ENCODE measurements at regions not wholly inside any gene's neighbourhood (a gene's known extent, or its start where the extent isn't known, plus 50 kb on each side); places are given as distances from the start of the nearest gene placed in this dataset.

DNA sequence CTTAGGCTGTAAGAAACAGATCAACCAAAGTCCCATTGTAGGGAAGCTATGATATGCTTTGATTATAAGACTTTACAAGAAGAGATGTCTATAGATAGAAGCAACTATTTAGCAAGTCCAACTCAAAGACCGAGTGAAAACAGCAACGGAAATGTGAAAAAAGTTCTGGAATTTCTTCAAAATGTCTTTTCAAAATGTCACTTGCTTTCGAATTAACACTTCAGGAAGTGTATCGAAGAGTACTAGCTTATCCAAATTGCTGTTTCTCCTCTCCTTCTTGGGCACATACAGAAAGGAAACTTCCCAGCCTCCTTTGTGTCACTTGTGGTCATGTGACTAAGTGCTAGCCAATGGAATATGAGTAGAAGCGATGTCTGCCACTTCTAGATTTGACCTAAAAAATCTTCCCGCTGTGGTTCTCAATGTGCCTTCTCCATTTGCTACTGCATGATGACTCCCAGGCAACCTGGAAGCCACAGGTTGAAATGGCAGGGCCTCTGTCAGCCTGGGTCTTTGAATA is 89.9 kb downstream of the TSEN15 start:
- no peak for DNase-seq (ENCODE audit: low read depth)

DNA sequence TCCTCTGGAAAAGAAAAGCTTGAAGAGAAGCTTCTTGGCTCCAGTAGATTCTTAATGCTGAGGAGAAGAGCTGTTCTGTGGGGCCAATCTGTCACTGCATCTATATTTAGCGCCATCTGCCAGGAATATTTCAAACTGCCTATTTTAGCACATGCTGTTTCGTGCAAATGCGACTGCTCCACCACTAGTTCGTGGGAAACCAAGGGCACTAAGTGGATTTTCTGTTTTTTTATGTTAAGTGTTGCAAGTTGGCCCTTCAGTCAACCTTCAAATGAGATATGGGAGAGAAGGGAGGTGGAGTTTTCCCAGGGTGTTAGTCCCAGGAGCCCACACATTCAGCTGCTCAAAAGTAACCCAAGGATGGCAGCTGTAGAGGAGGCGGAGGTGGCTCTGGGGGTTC is 91.9 kb downstream of the TSEN15 start:
- no peak for DNase-seq (ENCODE audit: low read depth)

DNA sequence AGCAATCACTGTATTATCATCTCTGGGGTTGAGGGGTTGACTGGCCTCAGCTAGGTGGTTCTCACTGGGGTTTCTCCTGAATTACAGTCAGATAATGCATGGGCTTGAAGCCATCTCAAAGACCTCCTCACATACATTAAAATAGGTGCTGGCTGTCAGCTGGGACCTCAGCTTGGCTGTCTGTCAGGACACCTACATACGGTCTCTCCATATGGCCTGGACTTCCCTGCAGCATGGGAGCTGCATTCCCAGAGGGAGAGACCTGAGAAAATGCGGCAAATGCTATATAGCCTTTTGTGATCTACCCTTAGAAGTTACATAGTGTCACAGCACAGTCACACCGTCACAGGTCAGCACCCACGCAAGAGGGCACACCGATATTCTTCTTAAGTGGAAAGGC is 93.6 kb downstream of the TSEN15 start:
- DNase-seq (ENCODE audit: low read depth), result no peak

DNA sequence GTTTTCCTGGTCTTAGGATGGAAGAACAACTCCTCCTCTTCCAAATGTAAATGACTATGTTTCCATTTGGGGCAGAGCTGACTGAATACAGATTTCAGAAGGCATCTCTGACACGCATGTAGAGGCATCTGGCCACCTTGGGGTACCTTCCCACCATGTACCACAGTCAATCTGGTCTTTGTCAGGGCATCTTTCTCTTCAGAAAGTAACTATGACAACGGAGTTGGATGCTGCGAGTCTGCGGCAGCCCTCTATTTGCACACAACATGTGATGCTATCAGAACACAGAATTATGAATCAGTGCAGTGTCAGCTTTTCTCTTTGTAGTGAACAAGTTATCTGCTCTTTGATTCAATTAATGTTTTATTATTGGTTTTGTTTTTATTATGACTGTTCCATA is 94.7 kb downstream of the TSEN15 start:
- DNase-seq (ENCODE audit: low read depth), result no peak

DNA sequence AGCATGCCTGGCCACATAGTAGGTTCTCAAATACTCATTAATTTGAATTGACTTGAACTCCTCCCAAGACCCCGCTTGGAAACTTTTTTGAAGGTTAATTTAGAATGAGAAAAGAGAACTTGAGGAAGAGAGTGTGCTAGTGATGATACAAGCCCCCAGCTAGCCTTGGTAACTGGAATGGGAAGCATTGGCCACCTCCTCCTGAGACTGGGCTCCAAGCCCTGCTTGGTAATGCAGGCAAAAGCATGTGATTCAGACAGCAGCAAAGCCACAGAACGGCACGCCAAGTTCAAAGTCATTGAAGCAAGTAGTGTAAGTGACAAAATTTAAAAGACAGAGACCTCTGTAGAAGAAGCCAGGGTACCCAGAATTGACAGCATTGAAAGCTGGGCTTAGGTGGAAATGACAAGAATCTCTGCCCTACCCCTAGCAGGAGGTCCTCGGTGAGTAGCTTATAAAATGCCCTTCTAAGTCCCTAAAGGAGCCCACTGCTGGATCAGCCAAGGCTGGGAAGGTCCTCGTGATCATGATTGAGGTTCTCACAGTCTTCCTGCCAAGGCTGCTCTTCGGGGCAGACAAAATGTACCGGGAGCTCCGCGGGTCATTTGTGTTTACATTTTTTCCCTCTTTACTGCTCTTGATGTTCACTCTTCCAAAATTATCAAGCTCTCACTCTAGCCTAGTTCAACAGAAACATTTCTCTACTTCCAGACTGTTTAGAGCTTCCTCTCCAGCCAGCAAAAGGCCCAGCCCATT is 99.4 kb downstream of the TSEN15 start:
- DNase-seq (ENCODE audit: low read depth), result no peak

DNA sequence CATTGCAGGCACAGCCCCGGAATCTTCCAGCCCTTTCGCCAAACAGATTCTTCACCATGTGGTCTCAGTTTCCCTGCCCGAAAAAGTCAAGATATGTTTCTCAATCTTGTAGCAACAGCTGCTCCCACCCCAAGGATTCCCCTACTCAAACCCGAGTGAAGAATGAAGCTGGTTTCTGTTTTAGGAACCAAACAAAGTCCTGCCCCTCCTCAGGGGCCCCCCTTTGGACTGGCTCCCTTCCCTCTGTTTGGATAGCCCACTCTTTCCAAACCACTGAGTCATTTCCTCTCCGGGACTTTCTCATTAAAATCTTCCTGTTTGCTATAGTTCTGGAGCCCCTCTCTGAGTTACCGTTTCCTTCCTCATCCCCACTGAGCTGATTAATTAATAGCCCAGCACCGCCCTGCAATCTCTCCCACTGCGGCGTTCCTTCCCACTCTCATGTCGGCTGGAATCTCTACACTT is 100.9 kb downstream of the TSEN15 start:
- no peak for DNase-seq (ENCODE audit: low read depth)

DNA sequence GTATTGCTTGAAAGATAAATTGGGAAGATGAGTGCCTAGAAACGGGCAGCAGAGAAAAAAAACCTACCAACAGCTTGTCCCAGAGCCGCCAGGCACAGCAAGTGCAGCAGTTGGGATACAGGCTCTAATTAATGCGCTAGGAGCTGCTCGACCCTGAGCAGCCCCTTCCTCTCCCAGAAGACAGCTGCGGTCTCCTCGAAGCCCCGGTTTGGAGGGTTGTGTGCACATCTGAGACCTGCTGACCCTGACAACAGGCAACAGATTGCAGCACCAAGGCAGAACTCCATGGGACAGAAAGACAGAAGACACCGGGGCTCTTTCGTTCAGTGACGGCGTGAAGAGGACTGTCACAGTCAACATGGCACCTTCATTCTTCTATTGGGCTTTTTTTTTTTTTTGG is 101.4 kb downstream of the TSEN15 start:
- DNase-seq (ENCODE audit: low read depth), result no peak

DNA sequence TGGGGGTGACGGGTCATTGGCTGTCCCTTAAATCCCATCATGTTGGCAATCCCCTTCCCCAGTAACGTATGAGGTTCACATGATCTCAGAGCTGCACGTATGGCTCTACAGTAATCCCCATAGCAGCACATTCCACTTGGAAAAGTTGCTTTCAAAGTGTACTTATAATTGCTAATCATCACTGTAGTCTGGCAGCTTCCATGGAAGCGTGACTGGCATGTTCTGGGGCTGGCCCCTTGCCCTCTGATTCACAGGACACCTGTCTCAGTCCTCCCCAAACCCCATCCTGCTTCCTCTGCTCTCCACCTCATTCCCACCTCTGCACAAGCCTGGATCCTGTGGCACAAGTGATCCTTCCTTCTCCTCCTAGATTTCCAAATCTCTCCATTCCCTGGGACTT is 102.2 kb downstream of the TSEN15 start:
- DNase-seq (ENCODE audit: low read depth), result no peak

DNA sequence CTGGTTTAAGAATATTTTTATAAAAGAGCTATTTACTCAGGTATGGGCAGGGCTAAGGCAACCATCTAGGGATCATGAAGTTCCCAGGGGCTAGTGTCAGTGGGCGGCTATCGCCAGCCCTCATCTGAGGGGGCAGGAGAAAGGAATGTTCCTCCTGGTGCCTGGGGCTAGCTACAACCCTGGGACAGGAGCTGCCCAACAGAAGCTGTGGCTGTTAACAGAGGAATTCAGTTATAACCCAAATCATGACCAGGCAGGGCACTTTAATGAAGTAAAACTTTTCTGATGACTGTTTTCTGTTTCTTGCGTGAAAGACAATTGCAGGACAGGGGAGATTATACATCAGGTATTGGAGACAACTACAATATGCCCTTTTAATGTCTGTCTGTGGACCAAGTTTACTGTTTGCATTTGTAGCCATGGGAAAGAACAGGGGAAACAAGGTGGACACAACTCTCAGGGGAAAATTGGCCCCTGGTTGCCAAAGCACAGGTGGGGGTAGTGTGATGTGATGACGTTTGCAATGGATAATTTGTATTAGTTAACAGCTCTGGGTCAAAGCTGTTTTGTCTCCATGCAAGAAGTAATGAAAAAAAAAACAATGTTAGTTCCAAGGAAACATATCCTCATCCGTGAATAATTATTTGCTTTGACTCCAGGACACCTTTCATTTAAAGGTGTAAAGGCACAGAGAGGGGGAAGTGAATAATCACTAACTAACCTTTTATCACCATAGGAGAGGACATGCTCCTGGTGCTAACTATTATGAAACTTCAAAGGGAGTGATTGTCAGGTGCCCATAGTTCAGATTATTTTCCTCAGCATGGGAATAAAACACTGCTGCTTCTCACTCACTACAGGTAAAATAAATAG is 105.2 kb downstream of the TSEN15 start:
- DNase-seq (ENCODE audit: low read depth), result no peak

DNA sequence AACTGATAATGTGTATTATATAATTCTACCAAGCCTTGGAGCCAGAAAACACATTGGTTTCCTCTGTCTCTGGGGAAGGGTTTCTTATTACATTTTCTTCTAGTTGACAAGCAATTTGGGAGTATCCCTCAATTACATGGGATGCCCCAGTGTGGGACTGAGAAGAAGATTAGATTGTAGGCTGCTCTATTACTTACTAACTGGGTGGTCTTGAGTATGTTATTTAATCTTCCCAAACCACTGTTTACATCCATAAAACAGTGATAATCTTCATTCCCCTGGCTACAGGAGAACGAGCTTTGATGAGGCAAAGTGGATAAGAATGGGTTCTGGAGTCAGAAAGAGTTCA is 105.8 kb downstream of the TSEN15 start:
- DNase-seq (ENCODE audit: low read depth), result no peak

DNA sequence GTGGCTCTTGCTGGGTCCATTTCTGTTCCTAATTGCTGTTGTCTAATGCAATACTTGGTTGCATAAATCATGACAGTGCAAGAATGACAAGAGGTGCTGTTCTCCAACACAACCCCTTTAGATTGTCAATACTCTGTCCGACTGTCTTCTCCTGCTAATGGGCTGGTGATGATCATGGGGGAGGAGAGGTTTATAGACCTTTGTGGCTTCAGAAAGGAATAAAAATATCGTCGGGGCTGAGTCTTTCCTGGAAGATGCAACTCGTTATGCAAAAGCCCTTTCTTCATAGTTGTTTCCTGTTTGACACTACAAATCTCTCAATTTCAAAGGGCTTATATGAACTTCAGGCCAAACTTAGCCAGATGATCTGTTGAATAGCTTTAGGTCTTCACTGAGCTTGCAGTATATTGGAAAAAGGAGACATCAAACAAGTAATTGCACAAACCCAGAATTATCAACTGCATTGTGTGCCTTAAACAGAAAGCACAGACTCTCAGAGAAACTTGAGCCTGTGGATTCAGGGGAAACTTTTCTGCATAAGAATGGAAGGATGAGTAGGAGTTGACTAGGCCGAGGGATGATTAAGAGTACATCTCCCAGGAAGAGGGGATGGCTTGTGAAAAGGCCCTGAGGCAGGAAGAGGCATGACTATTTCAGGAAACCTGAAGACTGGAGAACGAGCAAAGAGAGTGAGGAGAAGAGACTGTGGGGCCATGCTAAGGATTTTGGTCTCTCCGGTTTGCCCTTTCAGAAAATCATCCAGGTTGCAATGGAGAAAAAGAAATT is 107.6 kb downstream of the TSEN15 start:
- no peak for DNase-seq (ENCODE audit: low read depth)

DNA sequence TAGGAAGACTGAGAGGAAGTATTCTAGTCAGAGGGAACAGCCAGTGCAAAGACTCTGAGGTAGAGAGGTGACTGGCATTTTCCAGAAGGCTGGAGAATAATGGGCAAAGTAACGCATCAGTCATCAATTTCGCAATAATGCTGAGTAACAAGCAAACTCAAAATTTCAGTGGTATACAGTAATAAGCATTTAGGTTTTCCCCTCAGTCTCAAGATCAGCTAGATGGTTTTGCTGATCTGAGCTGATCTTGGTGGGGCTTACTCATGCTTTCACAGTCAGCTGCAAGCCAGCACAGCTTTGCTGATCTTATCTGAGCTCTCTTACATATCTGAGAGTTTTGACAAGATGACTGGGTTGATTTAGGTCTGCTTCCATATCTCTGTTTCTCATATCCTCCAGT is 108.7 kb downstream of the TSEN15 start:
- no peak for DNase-seq (ENCODE audit: low read depth)

DNA sequence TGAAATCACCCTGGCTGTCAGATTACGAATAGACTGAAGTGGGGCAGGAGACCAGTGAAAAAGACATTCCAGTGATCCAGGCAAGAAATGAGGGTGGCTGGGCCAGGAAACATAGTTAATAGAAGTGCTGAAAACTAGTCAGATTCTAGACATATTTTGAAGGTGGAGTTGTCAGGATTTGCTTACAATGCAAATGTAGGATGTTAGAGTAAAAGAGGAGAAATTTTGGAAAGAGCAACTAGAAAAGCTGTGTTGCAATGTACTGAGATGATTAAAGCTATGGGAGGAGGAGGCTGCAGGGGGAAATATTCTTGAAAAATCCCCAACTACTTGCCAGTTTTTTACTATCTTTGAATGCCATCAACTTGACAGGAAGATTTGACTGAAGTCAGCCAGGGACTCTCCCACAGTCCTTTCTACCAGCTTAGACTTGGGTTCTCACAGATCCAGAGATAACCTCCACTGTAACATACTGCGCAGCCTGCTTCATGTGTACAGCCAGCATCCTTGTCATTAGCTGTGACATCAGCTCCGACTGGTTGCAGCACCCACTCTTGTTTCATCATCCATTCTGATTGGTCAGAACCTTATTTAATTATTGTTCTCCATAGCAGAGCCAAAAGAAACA is 109.7 kb downstream of the TSEN15 start:
- no peak for DNase-seq (ENCODE audit: low read depth)

DNA sequence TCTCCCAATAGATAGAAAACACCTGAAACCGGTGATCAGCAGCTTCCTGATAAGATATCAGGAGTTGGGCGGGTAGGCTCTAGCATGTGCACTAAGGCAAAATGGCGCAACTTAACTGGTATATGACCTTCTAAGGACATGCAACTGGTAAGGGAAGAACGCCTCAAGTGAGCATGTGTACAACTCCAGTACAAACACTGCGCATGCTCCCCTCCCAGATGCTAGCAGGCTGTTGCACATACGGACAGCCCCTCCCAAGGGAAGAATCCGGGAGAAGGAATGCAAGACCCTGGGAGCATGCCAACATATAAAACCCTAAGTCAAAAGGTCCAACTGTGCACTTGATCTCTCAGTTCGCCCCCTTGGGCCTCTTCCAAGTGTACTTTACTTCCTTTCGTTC is 110.8 kb downstream of the TSEN15 start:
- DNase-seq (ENCODE audit: low read depth), result no peak

DNA sequence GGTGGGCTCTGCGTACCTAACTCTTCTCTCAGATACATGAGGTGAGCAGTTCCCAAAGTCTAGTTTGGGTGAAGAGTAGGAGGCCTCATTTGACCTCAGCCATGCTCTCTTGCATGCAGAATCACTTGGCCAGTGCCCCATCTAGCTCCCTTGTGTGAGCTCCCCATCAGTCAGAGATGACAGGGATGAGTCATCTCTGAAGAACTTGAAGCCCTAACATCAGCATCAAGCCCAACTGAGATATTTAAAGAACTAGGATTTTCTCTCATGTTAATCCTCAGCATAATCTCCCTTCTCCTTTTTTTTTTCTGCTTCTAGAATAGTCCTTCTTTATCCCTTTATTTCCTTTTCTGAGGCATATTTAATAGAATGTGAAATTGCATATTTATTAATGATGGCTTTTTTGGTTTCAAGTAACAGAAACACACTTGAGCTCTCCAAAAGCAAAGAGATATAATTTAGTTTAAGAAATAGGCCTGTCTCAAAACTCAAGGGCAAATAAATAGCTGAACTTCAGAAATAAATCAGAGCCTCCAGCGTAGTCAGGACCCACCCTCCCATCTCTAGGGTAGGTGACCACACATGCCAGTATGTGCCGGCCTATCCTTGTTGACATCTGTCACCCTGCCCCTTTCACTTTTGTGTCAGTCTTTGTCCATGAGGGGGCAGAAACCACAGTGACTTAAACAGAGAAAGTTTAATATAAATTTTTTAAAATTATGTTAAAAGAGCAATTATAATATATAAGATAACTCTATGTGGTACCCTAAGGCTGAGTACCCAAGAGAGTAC is 112.3 kb downstream of the TSEN15 start:
- DNase-seq (ENCODE audit: low read depth), result no peak

DNA sequence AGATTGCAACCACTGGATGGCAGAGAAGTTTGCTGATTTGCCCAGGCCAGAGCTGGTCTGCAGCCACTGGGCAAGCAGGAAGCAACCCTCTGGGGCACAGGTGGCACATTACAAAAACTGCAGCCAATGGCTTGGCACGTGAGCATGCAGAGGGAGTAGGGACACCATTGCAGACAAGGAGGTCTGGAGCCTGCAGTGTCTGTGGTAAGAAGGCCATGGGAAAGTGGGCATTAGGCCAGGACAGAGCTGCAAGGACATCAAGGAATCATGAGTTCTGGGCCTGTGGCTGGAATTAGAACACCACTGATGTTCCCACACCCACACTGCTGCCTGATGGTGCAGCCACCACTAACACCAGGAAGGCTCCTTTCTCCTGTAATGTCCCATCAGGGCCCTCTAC is 113.0 kb downstream of the TSEN15 start:
- DNase-seq (ENCODE audit: low read depth), result no peak

DNA sequence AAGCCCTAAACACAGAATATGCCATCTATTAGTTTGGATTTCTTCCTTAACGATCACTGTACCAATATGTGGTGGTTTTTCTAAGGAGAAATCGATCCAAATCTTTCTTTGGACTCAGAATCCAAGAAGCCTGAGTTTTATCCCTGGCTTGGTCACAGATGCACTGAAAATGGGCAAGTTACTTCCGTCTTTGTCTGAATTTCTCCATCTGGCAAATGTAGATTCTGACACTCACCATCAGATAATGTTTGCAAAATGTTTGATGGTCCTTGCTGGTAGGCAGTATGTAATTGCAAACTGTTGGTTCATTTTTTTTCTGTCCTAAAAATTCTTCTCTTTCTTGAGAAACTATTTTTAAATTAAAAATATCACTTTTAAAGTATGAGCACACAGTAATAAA is 115.0 kb downstream of the TSEN15 start:
- no peak for DNase-seq (ENCODE audit: low read depth)

DNA sequence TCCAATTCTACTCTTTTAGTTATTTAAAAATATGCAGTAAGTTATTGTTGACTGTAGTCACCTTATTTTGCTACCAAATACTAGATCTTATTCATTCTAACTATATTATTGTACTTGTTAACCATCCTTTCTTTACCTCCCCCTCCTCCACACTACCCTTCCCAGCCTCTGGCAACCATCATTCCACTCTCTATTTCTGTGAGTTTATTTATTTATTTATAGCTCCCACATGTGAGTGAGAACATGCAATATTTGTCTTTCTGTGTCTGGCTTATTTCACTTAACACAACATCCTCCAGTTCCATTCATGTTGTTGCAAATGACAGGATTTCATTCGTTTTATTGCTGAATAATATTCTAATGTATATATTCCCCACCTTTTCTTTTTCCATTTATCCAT is 115.8 kb downstream of the TSEN15 start:
- DNase-seq (ENCODE audit: low read depth), result no peak

DNA sequence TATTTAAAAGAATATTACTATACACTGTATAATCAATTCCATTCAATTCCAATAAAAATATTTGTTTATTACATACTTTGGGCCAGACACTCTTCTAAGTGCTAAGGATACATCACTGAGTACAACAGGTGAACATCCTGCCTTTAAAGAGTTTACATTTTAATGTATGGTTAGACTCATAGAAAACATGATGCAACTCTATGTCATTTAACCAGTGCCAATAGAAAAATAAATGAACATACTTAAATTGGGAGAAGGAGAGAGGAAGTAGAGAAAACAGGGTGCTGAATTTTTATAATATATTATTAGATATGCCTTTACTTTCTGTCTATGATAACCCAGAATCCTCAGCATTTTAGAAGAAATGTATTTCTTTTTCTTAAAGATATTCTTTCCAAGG is 119.2 kb downstream of the TSEN15 start:
- no peak for DNase-seq (ENCODE audit: low read depth)

DNA sequence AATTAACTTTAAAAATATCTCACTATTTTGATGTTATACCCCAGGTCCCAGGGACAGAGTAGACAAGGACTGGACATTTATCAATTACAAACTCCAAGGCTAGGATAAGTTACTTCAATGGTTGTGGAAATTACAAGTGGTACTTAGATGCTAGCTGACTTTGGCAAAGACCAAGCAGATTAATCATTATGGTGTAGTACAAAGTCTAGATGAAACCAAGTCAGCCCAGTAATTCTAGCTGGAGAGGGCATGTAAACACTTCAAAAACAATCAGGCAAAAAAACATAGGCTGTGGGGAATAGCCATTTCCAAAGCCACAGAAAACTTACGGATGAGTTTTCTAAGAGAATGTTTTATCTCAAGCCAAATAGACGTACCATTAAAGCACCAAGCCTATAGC is 124.5 kb downstream of the TSEN15 start:
- DNase-seq (ENCODE audit: low read depth), result no peak

DNA sequence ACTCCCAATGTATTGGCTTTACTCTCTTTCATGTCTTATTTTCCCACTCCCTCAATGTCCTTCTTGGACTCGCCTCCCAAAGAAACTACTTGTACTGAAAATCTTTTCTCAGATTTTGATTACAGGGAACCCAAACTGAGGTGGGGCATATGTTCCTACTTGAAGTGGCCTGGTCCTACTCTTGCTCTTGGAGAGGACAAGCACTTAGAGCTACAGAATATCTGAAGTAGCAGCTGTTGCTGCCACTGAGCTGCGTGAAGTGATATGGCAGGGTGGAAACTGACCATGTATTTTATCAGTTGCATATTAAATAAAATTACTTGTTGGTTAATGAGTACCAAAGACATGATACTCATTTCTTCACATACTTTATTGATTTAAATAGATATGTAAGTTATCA is 129.5 kb downstream of the TSEN15 start:
- no peak for DNase-seq (ENCODE audit: low read depth)

All from stimulated activated CD4-positive, alpha-beta T cell treated with anti-CD3 and anti-CD28 coated beads, Interleukin-2, amount 100 ng/mL, for 4 hours (primary cell).